B cell (primary cell): ENCODE measurements at regions not wholly inside any gene's neighbourhood (a gene's known extent, or its start where the extent isn't known, plus 50 kb on each side); places are given as distances from the start of the nearest gene placed in this dataset.

Experiments
- EZH2 ChIP-seq: IDR thresholded peaks from 2 replicates; pipeline ENCODE4 v1.6.1; 2012; ENCODE audit warnings: borderline replicate concordance, low read depth, mild to moderate bottlenecking, moderate library complexity, low read length; ENCODE audit not compliant: insufficient read depth, poor library complexity, severe bottlenecking
- TF ChIP-seq, protein P1 (sequence below): fragments of 200-600 bp; IDR thresholded peaks from one replicate; pipeline ENCODE4 v1.8.0; 2022; ENCODE audit warnings: antibody characterized with exemption, mild to moderate bottlenecking

DNA sequence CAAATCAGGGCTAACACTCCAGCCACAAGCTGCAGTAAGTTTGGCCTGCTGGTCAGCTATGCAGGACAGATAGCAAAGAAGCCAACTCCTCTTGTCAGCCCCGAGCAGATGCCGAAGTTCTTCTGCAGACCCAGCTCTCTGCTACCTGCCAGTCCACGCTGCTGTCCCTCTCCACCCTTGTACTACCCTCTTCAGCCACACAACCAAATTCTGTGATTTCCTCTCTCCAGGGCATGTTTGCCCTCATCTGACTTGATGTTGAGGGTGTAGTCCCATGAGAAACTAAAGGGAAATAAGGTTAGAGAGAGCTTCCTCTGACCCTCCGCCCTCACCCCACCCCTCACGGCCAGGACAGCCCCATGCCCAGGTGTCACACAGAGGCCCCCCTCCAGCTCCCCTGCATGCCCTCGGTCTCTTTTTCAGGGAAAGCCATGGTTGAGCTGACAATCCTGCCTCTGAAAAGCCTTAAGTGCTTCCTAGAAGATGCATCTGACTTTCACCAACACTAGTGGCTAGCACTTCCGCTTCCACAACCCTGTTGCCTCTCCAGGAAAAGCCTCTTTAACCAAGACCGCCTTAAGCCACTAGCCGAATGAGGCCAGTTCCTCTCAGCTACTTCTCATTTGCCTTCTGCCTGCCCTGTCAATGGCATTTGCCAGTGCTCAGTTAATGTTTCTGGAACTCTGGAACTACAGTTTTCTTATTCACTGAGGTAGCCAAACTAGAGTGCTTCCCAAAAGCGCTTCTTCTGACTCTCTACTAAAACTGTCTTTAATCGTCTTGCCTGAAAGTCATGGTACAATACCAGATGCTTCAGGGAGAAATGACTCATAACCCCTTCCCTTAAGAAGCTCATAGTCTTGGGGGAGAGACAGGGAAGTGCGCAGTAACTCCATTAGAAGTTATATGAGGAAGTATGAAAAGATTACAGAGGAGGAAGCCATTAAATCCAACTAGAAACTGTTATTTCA is 300.4 kb upstream of the STT3B start:
- TF ChIP-seq, protein P1, sequence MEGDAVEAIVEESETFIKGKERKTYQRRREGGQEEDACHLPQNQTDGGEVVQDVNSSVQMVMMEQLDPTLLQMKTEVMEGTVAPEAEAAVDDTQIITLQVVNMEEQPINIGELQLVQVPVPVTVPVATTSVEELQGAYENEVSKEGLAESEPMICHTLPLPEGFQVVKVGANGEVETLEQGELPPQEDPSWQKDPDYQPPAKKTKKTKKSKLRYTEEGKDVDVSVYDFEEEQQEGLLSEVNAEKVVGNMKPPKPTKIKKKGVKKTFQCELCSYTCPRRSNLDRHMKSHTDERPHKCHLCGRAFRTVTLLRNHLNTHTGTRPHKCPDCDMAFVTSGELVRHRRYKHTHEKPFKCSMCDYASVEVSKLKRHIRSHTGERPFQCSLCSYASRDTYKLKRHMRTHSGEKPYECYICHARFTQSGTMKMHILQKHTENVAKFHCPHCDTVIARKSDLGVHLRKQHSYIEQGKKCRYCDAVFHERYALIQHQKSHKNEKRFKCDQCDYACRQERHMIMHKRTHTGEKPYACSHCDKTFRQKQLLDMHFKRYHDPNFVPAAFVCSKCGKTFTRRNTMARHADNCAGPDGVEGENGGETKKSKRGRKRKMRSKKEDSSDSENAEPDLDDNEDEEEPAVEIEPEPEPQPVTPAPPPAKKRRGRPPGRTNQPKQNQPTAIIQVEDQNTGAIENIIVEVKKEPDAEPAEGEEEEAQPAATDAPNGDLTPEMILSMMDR: no peak
- TF ChIP-seq EZH2: no peak
